Gastroesophageal sphincter (tissue), 4 donors: ENCODE measurements at regions not wholly inside any gene's neighbourhood (a gene's known extent, or its start where the extent isn't known, plus 50 kb on each side); places are given as distances from the start of the nearest gene placed in this dataset.

Experiments used
- ATAC-seq: fragments of 150-250 bp; one replicate; pipeline ENCODE4 v1.9.1; 2016; ENCODE audit warnings: mild to moderate bottlenecking, moderate library complexity
- H3K27ac ChIP-seq, 4 donors: fragments of 200-600 bp; sonication (generic) in 3 of 4; 1 replicate in 3 of 4; 2 replicates in 1 of 4; pipeline ENCODE4 v1.5.1; 2016 to 2019
- H3K27me3 ChIP-seq: fragments of 200-600 bp; sonication (generic); one replicate; pipeline ENCODE4 v1.5.1; 2019
- H3K36me3 ChIP-seq, 2 donors: fragments of 200-600 bp; sonication (generic); one replicate each; pipeline ENCODE4 v1.5.1; 2019; ENCODE audit warnings: control low read depth in 1 of 2
- H3K4me1 ChIP-seq, 3 donors: fragments of 200-600 bp; sonication (generic); 1 replicate in 2 of 3; 2 replicates in 1 of 3; pipeline ENCODE4 v1.5.1; 2016 to 2019; ENCODE audit warnings: control low read depth in 2 of 3
- H3K4me3 ChIP-seq, 2 donors: fragments of 200-600 bp; sonication (generic); one replicate each; pipeline ENCODE4 v1.5.1; 2019; ENCODE audit warnings: mild to moderate bottlenecking in 1 of 2, moderate library complexity in 1 of 2
- H3K9me3 ChIP-seq, 3 donors: fragments of 200-600 bp; sonication (generic); one replicate each; pipeline ENCODE4 v1.5.1; 2017 to 2019; ENCODE audit warnings: control low read depth in 2 of 3
- CTCF ChIP-seq, 4 experiments: fragments of 200-600 bp in 2 of 4; fragments of 450-650 bp in 2 of 4; sonication (generic) in 1 of 4; IDR thresholded peaks; one replicate each; pipeline ENCODE4 v1.5.1; 2017 to 2019; ENCODE audit warnings: antibody characterized with exemption in 4 of 4, mild to moderate bottlenecking in 2 of 4, moderate library complexity in 2 of 4
- EP300 ChIP-seq: sonication (generic); formaldehyde crosslinking; IDR thresholded peaks from one replicate; pipeline ENCODE4 v1.6.1; 2017; ENCODE audit warnings: antibody characterized with exemption, mild to moderate bottlenecking
- POLR2A ChIP-seq, 2 donors: fragments of 450-650 bp; IDR thresholded peaks; one replicate each; pipeline ENCODE4 v1.6.1; 2017; ENCODE audit warnings: antibody characterized with exemption in 2 of 2, mild to moderate bottlenecking in 2 of 2, moderate library complexity in 1 of 2
- POLR2AphosphoS5 ChIP-seq: sonication (generic); formaldehyde crosslinking; IDR thresholded peaks from one replicate; pipeline ENCODE4 v1.6.1; 2017; ENCODE audit warnings: antibody characterized with exemption
- WGBS, 2 donors: methylation state at CpG; one replicate each; pipeline ENCODE4 v1.1.5; 2018; ENCODE audit warnings: low coverage in 1 of 2; 5-methylcytosine and 5-hydroxymethylcytosine counted together

- TF ChIP-seq POLR2AphosphoS5 = no peak
- no peak for TF ChIP-seq POLR2A (IDR thresholded peaks at IDR 0.05)
- TF ChIP-seq CTCF (IDR thresholded peaks at IDR 0.05) = no peak
- ATAC-seq = no peak
- H3K36me3 ChIP-seq = no peaks in the 10 kb centered on the region
Observed at GRCh38 chr4:135744928-135745327, 1543.3 kb upstream of the PABPC4L start.

GRCh38 chr4:135741583-135741982 is 1540.0 kb upstream of the PABPC4L start:
- TF ChIP-seq POLR2A (IDR thresholded peaks at IDR 0.05) = no peak
- TF ChIP-seq EP300 = no peak
- no peaks in the 10 kb centered on the region for H3K36me3 ChIP-seq
- ATAC-seq = no peak
- H3K27ac ChIP-seq = no peak overlapping the region
- no peak overlapping the region for H3K4me3 ChIP-seq
- 43 to 49% methylated on average over 5 of the region's 5 CpGs for WGBS, 2 donors
- no peaks in the 10 kb centered on the region for H3K9me3 ChIP-seq
- H3K4me1 ChIP-seq = no peaks in the 10 kb centered on the region
- no peaks in the 10 kb centered on the region for H3K27me3 ChIP-seq

More at GRCh38 chr4:135744928-135745327, 1543.3 kb upstream of the PABPC4L start:
- WGBS, 2 donors = 83% methylated on average over 1 of the region's 1 CpG
- Histone ChIP-seq H3K4me3 (no peak overlapping the region), H3K27me3 (no peaks in the 10 kb centered on the region), H3K9me3 (no peaks in the 10 kb centered on the region), H3K4me1 (no peaks in the 10 kb centered on the region), H3K27ac (no peak overlapping the region)

- WGBS, 2 donors = 60 to 77% methylated on average over 2 of the region's 2 CpGs
- no peak for ATAC-seq
- Histone ChIP-seq H3K4me1 (no peaks in the 10 kb centered on the region), H3K27ac (no peak overlapping the region), H3K36me3 (no peaks in the 10 kb centered on the region), H3K27me3 (no peaks in the 10 kb centered on the region), H3K9me3 (no peaks in the 10 kb centered on the region), H3K4me3 (no peak overlapping the region)
- no peak for TF ChIP-seq POLR2A (IDR thresholded peaks at IDR 0.05)
- no peak for TF ChIP-seq POLR2AphosphoS5
- TF ChIP-seq EP300 = no peak
- no peak for TF ChIP-seq CTCF (IDR thresholded peaks at IDR 0.05)
Observed at GRCh38 chr4:135739354-135739753, 1537.8 kb upstream of the PABPC4L start.

GRCh38 chr4:135735512-135735911 is 1533.9 kb upstream of the PABPC4L start:
- Histone ChIP-seq H3K36me3 (no peaks in the 10 kb centered on the region), H3K27ac (no peak overlapping the region), H3K27me3 (no peaks in the 10 kb centered on the region), H3K4me1 (no peaks in the 10 kb centered on the region), H3K4me3 (no peak overlapping the region), H3K9me3 (no peaks in the 10 kb centered on the region)
- ATAC-seq = no peak
- TF ChIP-seq CTCF (IDR thresholded peaks at IDR 0.05) (no peak), POLR2A (IDR thresholded peaks at IDR 0.05) (no peak), EP300 (no peak), POLR2AphosphoS5 (no peak)

GRCh38 chr4:135732448-135732847 is 1530.9 kb upstream of the PABPC4L start:
- WGBS, 2 donors = 46 to 52% methylated on average over 2 to 4 of the region's 4 CpGs
- no peaks in the 10 kb centered on the region for H3K4me1 ChIP-seq
- no peaks in the 10 kb centered on the region for H3K36me3 ChIP-seq
- H3K9me3 ChIP-seq = no peaks in the 10 kb centered on the region
- no peaks in the 10 kb centered on the region for H3K27me3 ChIP-seq
- ATAC-seq = no peak
- no peak overlapping the region for H3K4me3 ChIP-seq
- no peak overlapping the region for H3K27ac ChIP-seq
- TF ChIP-seq CTCF (IDR thresholded peaks at IDR 0.05) (no peak), POLR2A (IDR thresholded peaks at IDR 0.05) (no peak), EP300 (no peak), POLR2AphosphoS5 (no peak)

- H3K9me3 ChIP-seq = no peaks in the 10 kb centered on the region
- no peak for ATAC-seq
- 62 to 68% methylated on average over 2 of the region's 2 CpGs for WGBS, 2 donors
- H3K27me3 ChIP-seq = no peaks in the 10 kb centered on the region
- no peaks in the 10 kb centered on the region for H3K36me3 ChIP-seq
- H3K4me1 ChIP-seq = no peaks in the 10 kb centered on the region
- TF ChIP-seq EP300 = no peak
- TF ChIP-seq CTCF (IDR thresholded peaks at IDR 0.05) = no peak
- no peak for TF ChIP-seq POLR2A (IDR thresholded peaks at IDR 0.05)
- no peak overlapping the region for H3K4me3 ChIP-seq
- H3K27ac ChIP-seq = no peak overlapping the region
Observed at GRCh38 chr4:135731682-135732081, 1530.1 kb upstream of the PABPC4L start.
